Activated T-helper 2 cell treated with anti-CD3 and anti-CD28 coated beads, Interferon-gamma antibody, Interleukin-2, Interleukin-4, amounts not matched to agents 10 μg/mL and 5 μg/mL and 100 μg/mL, durations not matched to agents 14 hours and 24 hours and 36 hours (primary cell): ENCODE measurements at regions not wholly inside any gene's neighbourhood (a gene's known extent, or its start where the extent isn't known, plus 50 kb on each side); places are given as distances from the start of the nearest gene placed in this dataset.

Source experiments
- DNase-seq: peaks from one replicate; pipeline ENCODE4 v3.0.0; 2021; ENCODE audit warnings: low spot score
- H3K27ac Mint-ChIP-seq: one replicate; pipeline ENCODE4 v1.8.0; 2021; ENCODE audit warnings: mixed read lengths
- H3K27me3 Mint-ChIP-seq: one replicate; pipeline ENCODE4 v1.8.0; 2021; ENCODE audit warnings: low read depth, mixed read lengths
- H3K36me3 Mint-ChIP-seq: one replicate; pipeline ENCODE4 v1.8.0; 2021; ENCODE audit warnings: low read depth, mixed read lengths
- H3K4me1 Mint-ChIP-seq: one replicate; pipeline ENCODE4 v1.8.0; 2021; ENCODE audit warnings: low read depth, mixed read lengths
- H3K4me3 Mint-ChIP-seq: one replicate; pipeline ENCODE4 v1.8.0; 2021; ENCODE audit warnings: low read depth, mild to moderate bottlenecking, moderate library complexity, mixed read lengths
- H3K9me3 Mint-ChIP-seq: one replicate; pipeline ENCODE4 v1.8.0; 2021; ENCODE audit warnings: mixed read lengths
- intact Hi-C: fragments of 100-400 bp; cut with micrococcal nuclease; formaldehyde crosslinking; loops from one replicate; pipeline ENCODE4 v1.15.1; 2023

GRCh38 chr6:18600255-18600654 lies 213.1 kb downstream of the RNF144B start:
- H3K27me3 Mint-ChIP-seq = peaks cover 2% of the 10 kb centered on the region
- DNase-seq = no peak
- H3K36me3 Mint-ChIP-seq = no peaks in the 10 kb centered on the region
- no peak overlapping the region for H3K4me3 Mint-ChIP-seq
- no peaks in the 10 kb centered on the region for H3K4me1 Mint-ChIP-seq
- H3K9me3 Mint-ChIP-seq = no peaks in the 10 kb centered on the region
- no peak overlapping the region for H3K27ac Mint-ChIP-seq
- intact Hi-C loops = no loop called here

- no peaks in the 10 kb centered on the region for H3K9me3 Mint-ChIP-seq
- H3K4me1 Mint-ChIP-seq = no peaks in the 10 kb centered on the region
- H3K27ac Mint-ChIP-seq = no peak overlapping the region
- DNase-seq = no peak
- peaks cover 2% of the 10 kb centered on the region for H3K27me3 Mint-ChIP-seq
- H3K36me3 Mint-ChIP-seq = no peaks in the 10 kb centered on the region
- intact Hi-C loops = no loop called here
- H3K4me3 Mint-ChIP-seq = no peak overlapping the region
These were observed 214.4 kb downstream of the RNF144B start for GRCh38 chr6:18601516-18602020.

- intact Hi-C loops = no loop called here
- no peak overlapping the region for H3K27ac Mint-ChIP-seq
These were observed 215.8 kb downstream of the RNF144B start for GRCh38 chr6:18602931-18603330.

GRCh38 chr6:18603361-18603760 lies 216.2 kb downstream of the RNF144B start:
- H3K36me3 Mint-ChIP-seq = no peaks in the 10 kb centered on the region
- no peaks in the 10 kb centered on the region for H3K4me1 Mint-ChIP-seq
- H3K4me3 Mint-ChIP-seq = no peak overlapping the region
- H3K27ac Mint-ChIP-seq = no peak overlapping the region
- peaks cover 2% of the 10 kb centered on the region for H3K27me3 Mint-ChIP-seq
- intact Hi-C loops = no loop called here
- H3K9me3 Mint-ChIP-seq = no peaks in the 10 kb centered on the region
- no peak for DNase-seq

More at GRCh38 chr6:18602931-18603330, 215.8 kb downstream of the RNF144B start:
- H3K4me3 Mint-ChIP-seq = no peak overlapping the region
- H3K4me1 Mint-ChIP-seq = no peaks in the 10 kb centered on the region
- DNase-seq = no peak
- peaks cover 2% of the 10 kb centered on the region for H3K27me3 Mint-ChIP-seq
- H3K9me3 Mint-ChIP-seq = no peaks in the 10 kb centered on the region
- no peaks in the 10 kb centered on the region for H3K36me3 Mint-ChIP-seq

- Mint-ChIP-seq H3K27me3 (no peaks in the 10 kb centered on the region), H3K4me3 (no peak overlapping the region), H3K4me1 (no peaks in the 10 kb centered on the region), H3K36me3 (no peaks in the 10 kb centered on the region), H3K27ac (no peak overlapping the region), H3K9me3 (no peaks in the 10 kb centered on the region)
- intact Hi-C loops = no loop called here
- DNase-seq = no peak
These were observed 218.7 kb downstream of the RNF144B start for GRCh38 chr6:18605841-18606240.

- H3K36me3 Mint-ChIP-seq = no peaks in the 10 kb centered on the region
- no peak overlapping the region for H3K27ac Mint-ChIP-seq
- intact Hi-C loops = no loop called here
These were observed 222.6 kb downstream of the RNF144B start for GRCh38 chr6:18609715-18610114.

GRCh38 chr6:18613319-18613925 lies 226.3 kb downstream of the RNF144B start:
- no peak for DNase-seq
- Mint-ChIP-seq H3K9me3 (peaks cover under 1% of the 10 kb centered on the region), H3K4me3 (no peak overlapping the region), H3K4me1 (no peaks in the 10 kb centered on the region), H3K27ac (no peak overlapping the region), H3K27me3 (no peaks in the 10 kb centered on the region), H3K36me3 (no peaks in the 10 kb centered on the region)
- intact Hi-C loops = no loop called here

More at GRCh38 chr6:18609715-18610114, 222.6 kb downstream of the RNF144B start:
- DNase-seq = no peak
- H3K4me1 Mint-ChIP-seq = no peaks in the 10 kb centered on the region
- no peaks in the 10 kb centered on the region for H3K27me3 Mint-ChIP-seq
- H3K9me3 Mint-ChIP-seq = no peaks in the 10 kb centered on the region
- H3K4me3 Mint-ChIP-seq = no peak overlapping the region

GRCh38 chr6:18629571-18629970 lies 242.4 kb downstream of the RNF144B start:
- H3K4me3 Mint-ChIP-seq = no peak overlapping the region
- H3K4me1 Mint-ChIP-seq = peaks cover 5% of the 10 kb centered on the region
- intact Hi-C loops = no loop called here
- H3K9me3 Mint-ChIP-seq = no peaks in the 10 kb centered on the region
- no peak overlapping the region for H3K27ac Mint-ChIP-seq
- DNase-seq = no peak
- H3K27me3 Mint-ChIP-seq = no peaks in the 10 kb centered on the region
- no peaks in the 10 kb centered on the region for H3K36me3 Mint-ChIP-seq

- Mint-ChIP-seq H3K27me3 (no peaks in the 10 kb centered on the region), H3K9me3 (no peaks in the 10 kb centered on the region), H3K4me3 (no peak overlapping the region), H3K4me1 (peaks cover 5% of the 10 kb centered on the region), H3K36me3 (no peaks in the 10 kb centered on the region), H3K27ac (peak overlapping the region; percentile 40)
- intact Hi-C loops = no loop called here
- no peak for DNase-seq
These were observed 245.7 kb downstream of the RNF144B start for GRCh38 chr6:18632670-18633410.

GRCh38 chr6:18634912-18635311 lies 247.8 kb downstream of the RNF144B start:
- Mint-ChIP-seq H3K4me1 (peaks cover 5% of the 10 kb centered on the region), H3K36me3 (no peaks in the 10 kb centered on the region), H3K27ac (no peak overlapping the region), H3K27me3 (no peaks in the 10 kb centered on the region), H3K4me3 (no peak overlapping the region), H3K9me3 (no peaks in the 10 kb centered on the region)
- intact Hi-C loops = no loop called here
- DNase-seq = no peak

- Mint-ChIP-seq H3K36me3 (no peaks in the 10 kb centered on the region), H3K4me3 (no peak overlapping the region), H3K27ac (no peak overlapping the region), H3K9me3 (no peaks in the 10 kb centered on the region), H3K4me1 (no peaks in the 10 kb centered on the region), H3K27me3 (no peaks in the 10 kb centered on the region)
- no peak for DNase-seq
- intact Hi-C loops = no loop called here
These were observed 253.0 kb downstream of the RNF144B start for GRCh38 chr6:18640134-18640533.

GRCh38 chr6:18640754-18641153 lies 253.6 kb downstream of the RNF144B start:
- Mint-ChIP-seq H3K36me3 (no peaks in the 10 kb centered on the region), H3K27ac (no peak overlapping the region), H3K4me1 (no peaks in the 10 kb centered on the region), H3K4me3 (no peak overlapping the region), H3K27me3 (no peaks in the 10 kb centered on the region), H3K9me3 (no peaks in the 10 kb centered on the region)
- intact Hi-C loops = no loop called here
- no peak for DNase-seq

- H3K27ac Mint-ChIP-seq = no peak overlapping the region
- intact Hi-C loops = no loop called here
- no peaks in the 10 kb centered on the region for H3K27me3 Mint-ChIP-seq
- peaks cover 8% of the 10 kb centered on the region for H3K9me3 Mint-ChIP-seq
- no peaks in the 10 kb centered on the region for H3K4me1 Mint-ChIP-seq
- no peak overlapping the region for H3K4me3 Mint-ChIP-seq
- no peaks in the 10 kb centered on the region for H3K36me3 Mint-ChIP-seq
- no peak for DNase-seq
These were observed 267.7 kb downstream of the RNF144B start for GRCh38 chr6:18654821-18655220.
